B cell (primary cell): ENCODE measurements at regions not wholly inside any gene's neighbourhood (a gene's known extent, or its start where the extent isn't known, plus 50 kb on each side); places are given as distances from the start of the nearest gene placed in this dataset.

Source experiments
- ATAC-seq: fragments of 200-7000 bp; cut with Tn5 transposase; one replicate; pipeline ENCODE4 v1.10.0; 2021; ENCODE audit warnings: low read depth, mild to moderate bottlenecking, moderate number of reproducible peaks, moderate library complexity
- CTCF ChIA-PET: fragments of 350-600 bp; sonication (Branson Sonifier 250); formaldehyde crosslinking; loops from one replicate; lab custom pipeline; 2021; ENCODE audit warnings: antibody characterized with exemption, inconsistent platforms; lab: Charles Lee
- POLR2A ChIA-PET: fragments of 350-600 bp; sonication (Branson Sonifier 250); formaldehyde crosslinking; loops from one replicate; lab custom pipeline; 2021; ENCODE audit warnings: antibody characterized with exemption; lab: Charles Lee
- DNase-seq: peaks from one replicate; pipeline ENCODE4 v3.0.0; 2013
- H2AFZ ChIP-seq: 2 replicates; pipeline ENCODE4 v1.6.1; 2012; ENCODE audit warnings: mild to moderate bottlenecking, low read depth, low read length; ENCODE audit not compliant: insufficient read depth, poor library complexity, severe bottlenecking
- H3K27ac ChIP-seq, 2 donors: 1 replicate in 1 of 2; 2 replicates in 1 of 2; pipeline ENCODE4 v1.5.1; 2012 to 2013; ENCODE audit warnings: low read length in 2 of 2, mild to moderate bottlenecking in 2 of 2, moderate library complexity in 1 of 2
- H3K27me3 ChIP-seq, 4 experiments: fragments of 200-600 bp in 1 of 4; sonication (generic) in 1 of 4; replicated peaks in 1 of 4; 1 replicate in 2 of 4; 2 replicates in 2 of 4; pipeline versions ENCODE4 v1.6.1 to v1.7.0; 2013 to 2016; ENCODE audit warnings: low read length in 3 of 4, mild to moderate bottlenecking in 2 of 4, mixed read lengths in 1 of 4, moderate library complexity in 1 of 4; ENCODE audit not compliant: insufficient read depth in 4 of 4, control insufficient read depth in 3 of 4; ENCODE audit errors: control extremely low read depth in 1 of 4
- H3K36me3 ChIP-seq, 2 experiments: replicated peaks in 1 of 2; 1 replicate in 1 of 2; 2 replicates in 1 of 2; pipeline versions ENCODE4 v1.6.1 to v1.7.1; 2013; ENCODE audit warnings: low read length in 1 of 2; ENCODE audit not compliant: insufficient read depth in 2 of 2, control insufficient read depth in 1 of 2; ENCODE audit errors: control extremely low read depth in 1 of 2, extremely low read depth in 1 of 2
- H3K4me1 ChIP-seq, 2 donors: fragments of 200-600 bp in 1 of 2; sonication (generic) in 1 of 2; 1 replicate in 1 of 2; 2 replicates in 1 of 2; pipeline versions ENCODE4 v1.5.1 to v1.6.1; 2013 to 2017; ENCODE audit warnings: low read length in 2 of 2; ENCODE audit not compliant: control insufficient read depth in 2 of 2, insufficient read depth in 2 of 2
- H3K4me2 ChIP-seq: replicated peaks from 2 replicates; pipeline ENCODE3; 2012; ENCODE audit warnings: mild to moderate bottlenecking, low read depth, low read length; ENCODE audit not compliant: poor library complexity, severe bottlenecking
- H3K4me3 ChIP-seq, 5 experiments: fragments of 200-600 bp in 1 of 5; sonication (generic) in 1 of 5; 1 replicate in 3 of 5; 2 replicates in 2 of 5; pipeline versions ENCODE4 v1.5.1 to v1.7.0; 2011 to 2016; ENCODE audit warnings: low read length in 4 of 5, mild to moderate bottlenecking in 4 of 5, low read depth in 2 of 5, control low read depth in 1 of 5, moderate library complexity in 1 of 5; ENCODE audit not compliant: insufficient read depth in 1 of 5; ENCODE audit errors: control extremely low read depth in 1 of 5, extremely low read depth in 1 of 5
- H3K79me2 ChIP-seq: fragments of 200-600 bp; sonication (generic); one replicate; pipeline ENCODE4 v1.6.0; 2016; ENCODE audit warnings: low read length; ENCODE audit not compliant: control insufficient read depth, insufficient read depth
- H3K9ac ChIP-seq: fragments of 200-600 bp; sonication (generic); 2 replicates; pipeline ENCODE4 v1.6.1; 2017; ENCODE audit warnings: mild to moderate bottlenecking, low read length, moderate library complexity
- H3K9me3 ChIP-seq, 3 donors: one replicate each; pipeline versions ENCODE4 v1.6.1 to v1.7.1; 2013; ENCODE audit warnings: low read length in 2 of 3; ENCODE audit not compliant: control insufficient read depth in 2 of 3, insufficient read depth in 1 of 3; ENCODE audit errors: control extremely low read depth in 1 of 3
- H4K20me1 ChIP-seq: 2 replicates; pipeline ENCODE4 v1.6.0; 2012; ENCODE audit warnings: mild to moderate bottlenecking, low read length; ENCODE audit not compliant: insufficient read depth, control insufficient read depth, poor library complexity, severe bottlenecking
- H3K27ac Mint-ChIP-seq: one replicate; pipeline ENCODE4 v1.8.0; 2021; ENCODE audit warnings: mixed read lengths
- H3K27me3 Mint-ChIP-seq: one replicate; pipeline ENCODE4 v1.8.0; 2021; ENCODE audit warnings: mixed read lengths
- H3K4me1 Mint-ChIP-seq: one replicate; pipeline ENCODE4 v1.8.0; 2021; ENCODE audit warnings: mixed read lengths
- H3K4me3 Mint-ChIP-seq: one replicate; pipeline ENCODE4 v1.8.0; 2021; ENCODE audit warnings: mixed read lengths
- H3K9me3 Mint-ChIP-seq: one replicate; pipeline ENCODE4 v1.8.0; 2022; ENCODE audit warnings: mixed read lengths; ENCODE audit not compliant: insufficient read depth
- CTCF ChIP-seq: fragments of 200-600 bp; IDR thresholded peaks from one replicate; pipeline ENCODE4 v1.8.0; 2022; ENCODE audit warnings: antibody characterized with exemption, mild to moderate bottlenecking
- EZH2 ChIP-seq: IDR thresholded peaks from 2 replicates; pipeline ENCODE4 v1.6.1; 2012; ENCODE audit warnings: borderline replicate concordance, low read depth, mild to moderate bottlenecking, moderate library complexity, low read length; ENCODE audit not compliant: insufficient read depth, poor library complexity, severe bottlenecking
- intact Hi-C: fragments of 100-400 bp; cut with micrococcal nuclease; formaldehyde crosslinking; loops from one replicate; pipeline ENCODE4 v1.10.0; 2022

GRCh38 chr4:144816668-144817067 lies 170.7 kb downstream of the HHIP start:
- Histone ChIP-seq H3K27ac (no peak overlapping the region), H3K36me3 (no peaks in the 10 kb centered on the region), H3K9me3 (no peaks in the 10 kb centered on the region), H3K4me1 (no peaks in the 10 kb centered on the region), H4K20me1 (no peaks in the 10 kb centered on the region), H3K4me3 (no peak overlapping the region), H3K4me2 (no peak overlapping the region), H3K79me2 (no peaks in the 10 kb centered on the region), H2AFZ (no peak overlapping the region), H3K9ac (no peak overlapping the region), H3K27me3 (no peaks in the 10 kb centered on the region)
- Mint-ChIP-seq H3K9me3 (peaks cover 4% of the 10 kb centered on the region), H3K27me3 (no peaks in the 10 kb centered on the region), H3K4me3 (no peak overlapping the region), H3K4me1 (no peaks in the 10 kb centered on the region), H3K27ac (no peak overlapping the region)
- no peak for TF ChIP-seq CTCF
- no peak for TF ChIP-seq EZH2
- ChIA-PET POLR2A (no interaction called here), CTCF (no interaction called here)
- intact Hi-C loops: no loop called here
- no peak for ATAC-seq
- DNase-seq: no peak

GRCh38 chr4:144817081-144817480 lies 171.1 kb downstream of the HHIP start:
- Mint-ChIP-seq H3K9me3 (peaks cover 4% of the 10 kb centered on the region), H3K4me1 (no peaks in the 10 kb centered on the region), H3K27me3 (no peaks in the 10 kb centered on the region), H3K27ac (no peak overlapping the region), H3K4me3 (no peak overlapping the region)
- Histone ChIP-seq H3K27me3 (no peaks in the 10 kb centered on the region), H4K20me1 (no peaks in the 10 kb centered on the region), H3K36me3 (no peaks in the 10 kb centered on the region), H3K9me3 (no peaks in the 10 kb centered on the region), H3K4me2 (no peak overlapping the region), H3K4me3 (no peak overlapping the region), H2AFZ (no peak overlapping the region), H3K9ac (no peak overlapping the region), H3K4me1 (no peaks in the 10 kb centered on the region), H3K79me2 (no peaks in the 10 kb centered on the region), H3K27ac (no peak overlapping the region)
- ATAC-seq: no peak
- DNase-seq: no peak
- no peak for TF ChIP-seq EZH2
- no peak for TF ChIP-seq CTCF
- ChIA-PET CTCF (no interaction called here), POLR2A (no interaction called here)
- intact Hi-C loops: no loop called here
